Loucy (cell line): ENCODE measurements at regions not wholly inside any gene's neighbourhood (a gene's known extent, or its start where the extent isn't known, plus 50 kb on each side); places are given as distances from the start of the nearest gene placed in this dataset.

Experiments
- H2AFZ ChIP-seq: fragments of 200-600 bp; sonication (generic); 2 replicates; pipeline ENCODE4 v1.6.0; 2016; ENCODE audit warnings: antibody characterized with exemption, mild to moderate bottlenecking, low read length, moderate library complexity
- H3F3A ChIP-seq: fragments of 200-600 bp; 2 replicates; pipeline ENCODE4 v1.6.0; 2016; ENCODE audit warnings: antibody characterized with exemption, low read depth, mild to moderate bottlenecking
- H3K27me3 ChIP-seq: fragments of 200-600 bp; sonication (generic); 2 replicates; pipeline ENCODE4 v1.6.1; 2014; ENCODE audit warnings: low read length, mild to moderate bottlenecking; ENCODE audit not compliant: insufficient read depth, poor library complexity, severe bottlenecking
- H3K36me3 ChIP-seq: fragments of 200-600 bp; sonication (generic); 2 replicates; pipeline ENCODE4 v1.6.1; 2016; ENCODE audit warnings: low read length; ENCODE audit not compliant: insufficient read depth
- H3K4me1 ChIP-seq: fragments of 200-600 bp; sonication (generic); 2 replicates; pipeline ENCODE4 v1.5.1; 2014; ENCODE audit warnings: low read length, mild to moderate bottlenecking; ENCODE audit not compliant: insufficient read depth, poor library complexity, severe bottlenecking
- H3K4me2 ChIP-seq: fragments of 200-600 bp; sonication (generic); 2 replicates; pipeline ENCODE4 v1.6.0; 2014; ENCODE audit warnings: antibody characterized with exemption, low read length, low read depth, mild to moderate bottlenecking; ENCODE audit not compliant: poor library complexity, severe bottlenecking
- H3K4me3 ChIP-seq: fragments of 200-600 bp; sonication (generic); 2 replicates; pipeline ENCODE4 v1.5.1; 2014; ENCODE audit warnings: low read length, mild to moderate bottlenecking, mixed read lengths; ENCODE audit not compliant: poor library complexity, severe bottlenecking
- H3K79me2 ChIP-seq: fragments of 200-600 bp; sonication (generic); 2 replicates; pipeline ENCODE4 v1.6.1; 2014; ENCODE audit warnings: low read length; ENCODE audit not compliant: insufficient read depth
- H3K9ac ChIP-seq: fragments of 200-600 bp; sonication (generic); 2 replicates; pipeline ENCODE4 v1.6.0; 2014; ENCODE audit warnings: mild to moderate bottlenecking, low read depth, low read length, moderate library complexity; ENCODE audit not compliant: poor library complexity, severe bottlenecking
- H3K9me2 ChIP-seq: fragments of 200-600 bp; sonication (generic); replicated peaks from 2 replicates; pipeline ENCODE4 v1.6.1; 2016; ENCODE audit warnings: low read depth, low read length, mixed read lengths
- H3K9me3 ChIP-seq: fragments of 200-600 bp; sonication (generic); 2 replicates; pipeline ENCODE4 v1.6.1; 2014; ENCODE audit warnings: mild to moderate bottlenecking, antibody characterized with exemption, low read length, low read depth; ENCODE audit not compliant: insufficient read depth
- H4K20me1 ChIP-seq: fragments of 200-600 bp; sonication (generic); 2 replicates; pipeline ENCODE4 v1.6.0; 2014; ENCODE audit warnings: antibody characterized with exemption, low read length, mild to moderate bottlenecking; ENCODE audit not compliant: insufficient read depth, poor library complexity, severe bottlenecking
- CTCF ChIP-seq: fragments of 200-600 bp; sonication (generic); conservative IDR thresholded peaks from 2 replicates; pipeline ENCODE4 v1.5.1; 2014; ENCODE audit warnings: mild to moderate bottlenecking, antibody characterized with exemption, low read length
- EZH2phosphoT487 ChIP-seq: fragments of 200-600 bp; IDR thresholded peaks from 2 replicates; pipeline ENCODE4 v1.6.1; 2018; ENCODE audit warnings: antibody characterized with exemption, mild to moderate bottlenecking, moderate library complexity, borderline replicate concordance

- Histone ChIP-seq H3K4me2 (no peak overlapping the region), H3K9me2 (no peaks in the 10 kb centered on the region)
Observed at GRCh38 chrX:35617836-35618235, 180.3 kb upstream of the MAGEB16 start.

GRCh38 chrX:35622040-35622439 lies 176.1 kb upstream of the MAGEB16 start:
- Histone ChIP-seq H2AFZ (no peak overlapping the region), H3K4me2 (no peak overlapping the region), H3K27me3 (no peaks in the 10 kb centered on the region)

More at GRCh38 chrX:35617836-35618235, 180.3 kb upstream of the MAGEB16 start:
- Histone ChIP-seq H2AFZ (no peak overlapping the region), H3K27me3 (no peaks in the 10 kb centered on the region), H3K9ac (no peak overlapping the region), H3K4me3 (no peak overlapping the region), H3K36me3 (no peaks in the 10 kb centered on the region), H3F3A (no peaks in the 10 kb centered on the region), H4K20me1 (no peaks in the 10 kb centered on the region), H3K4me1 (no peaks in the 10 kb centered on the region), H3K9me3 (no peaks in the 10 kb centered on the region), H3K79me2 (no peaks in the 10 kb centered on the region)
- no peak for TF ChIP-seq EZH2phosphoT487
- TF ChIP-seq CTCF, result no peak

GRCh38 chrX:35622601-35623000 lies 175.5 kb upstream of the MAGEB16 start:
- H3K9ac ChIP-seq, result no peak overlapping the region
- no peak overlapping the region for H2AFZ ChIP-seq
- no peak for TF ChIP-seq EZH2phosphoT487
- TF ChIP-seq CTCF, result no peak
- H3K36me3 ChIP-seq, result no peaks in the 10 kb centered on the region
- H3K4me2 ChIP-seq, result no peak overlapping the region
- no peaks in the 10 kb centered on the region for H4K20me1 ChIP-seq
- no peaks in the 10 kb centered on the region for H3K9me2 ChIP-seq
- H3K4me3 ChIP-seq, result no peak overlapping the region
- H3F3A ChIP-seq, result no peaks in the 10 kb centered on the region
- no peaks in the 10 kb centered on the region for H3K9me3 ChIP-seq
- H3K27me3 ChIP-seq, result no peaks in the 10 kb centered on the region
- H3K79me2 ChIP-seq, result no peaks in the 10 kb centered on the region
- no peaks in the 10 kb centered on the region for H3K4me1 ChIP-seq

More at GRCh38 chrX:35622040-35622439, 176.1 kb upstream of the MAGEB16 start:
- TF ChIP-seq EZH2phosphoT487 (no peak), CTCF (no peak)
- Histone ChIP-seq H3F3A (no peaks in the 10 kb centered on the region), H3K79me2 (no peaks in the 10 kb centered on the region), H3K36me3 (no peaks in the 10 kb centered on the region), H3K4me3 (no peak overlapping the region), H3K9ac (no peak overlapping the region), H3K9me3 (no peaks in the 10 kb centered on the region), H3K4me1 (no peaks in the 10 kb centered on the region), H3K9me2 (no peaks in the 10 kb centered on the region), H4K20me1 (no peaks in the 10 kb centered on the region)
